ENCODE measurements at regions not wholly inside any gene's neighbourhood (a gene's known extent, or its start where the extent isn't known, plus 50 kb on each side); places are given as distances from the start of the nearest gene placed in this dataset.
"Not testable (repeated sequence)": the region's sequence is repeated elsewhere in the genome, so short reads cannot be mapped to it uniquely, and the experiment has no call there.

DNA sequence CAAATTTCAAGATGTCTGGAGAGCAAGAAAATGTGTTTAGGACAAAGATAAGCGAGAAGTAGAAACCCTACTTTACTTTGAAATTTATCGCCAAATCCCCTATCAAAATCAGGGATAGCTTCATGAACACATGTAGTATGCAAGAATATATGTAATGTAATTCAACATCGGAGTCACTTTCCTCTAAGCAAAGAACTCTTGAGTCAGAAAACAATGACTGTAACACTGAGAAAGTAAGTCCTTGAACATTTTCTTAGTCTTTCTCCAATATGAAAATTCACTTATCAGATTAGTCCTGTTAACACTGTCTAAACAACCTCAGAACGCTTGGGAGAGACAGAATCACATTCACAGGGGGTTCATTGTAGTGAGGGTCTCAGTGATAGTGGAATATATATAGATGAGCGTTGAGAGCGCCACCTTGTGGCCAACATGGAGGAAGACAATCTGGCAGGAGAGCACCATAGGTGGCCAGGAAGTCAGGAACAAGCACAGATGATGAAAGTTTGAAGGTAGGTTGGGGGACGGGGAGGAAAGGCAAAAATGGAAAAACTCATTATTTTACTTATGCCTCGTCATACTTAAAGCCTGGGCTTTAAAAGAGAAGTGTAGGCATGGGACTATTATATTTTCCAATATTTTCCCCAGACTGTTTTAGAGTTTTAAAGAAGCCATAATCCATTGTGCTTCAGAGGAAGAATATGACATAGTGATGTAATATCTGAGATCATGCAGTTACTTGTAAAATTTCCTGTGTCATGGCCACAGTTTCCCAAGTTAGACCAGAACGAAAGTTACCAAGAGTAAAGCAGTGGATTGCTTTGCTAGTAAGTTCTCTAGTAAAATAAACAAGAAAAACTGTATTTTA, 115.5 kb upstream of the GNAI1 start:
- DNase-seq, result peak; percentile 53

- DNase-seq, result no peak
These were observed 117.4 kb upstream of the GNAI1 start for GRCh38 chr7:80017101-80017698.

DNA sequence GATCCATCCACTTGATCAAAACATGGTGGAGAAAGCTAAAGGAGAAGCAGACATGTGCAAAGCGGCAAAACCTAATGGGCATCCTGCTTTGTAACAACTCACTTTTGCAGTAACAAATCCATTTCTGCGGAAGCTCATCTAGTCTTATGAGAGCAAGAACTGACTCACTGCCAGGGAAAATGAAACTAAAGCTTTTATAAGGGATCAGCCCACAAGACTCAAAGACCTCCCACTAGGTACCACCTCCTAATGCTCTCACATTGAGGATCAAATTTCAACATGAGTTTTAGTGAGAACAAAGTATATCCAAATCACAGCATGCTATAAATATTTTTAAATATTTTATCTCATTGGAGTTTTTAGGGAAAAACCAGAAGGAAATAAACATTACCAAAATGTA, 120.1 kb upstream of the GNAI1 start:
- DNase-seq, result no peak

DNA sequence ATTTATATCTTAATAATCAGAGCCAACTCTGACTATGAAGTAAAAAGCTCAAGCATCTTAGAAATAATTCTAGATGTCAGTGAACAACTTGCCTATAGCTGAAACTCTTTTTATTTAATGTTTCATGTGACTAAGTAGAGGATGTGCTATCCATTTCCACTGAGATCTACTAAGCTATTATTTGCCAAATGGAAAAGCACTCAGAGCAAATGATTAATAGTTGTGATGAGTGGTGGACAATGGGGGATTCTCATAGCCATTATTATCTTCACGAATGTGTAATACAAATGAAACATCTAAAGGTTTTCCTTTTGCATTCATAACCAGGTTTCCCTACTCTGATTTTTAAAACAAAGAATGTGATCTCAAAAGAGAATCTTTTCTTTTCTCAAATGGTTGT, 126.6 kb upstream of the GNAI1 start:
- no peak for DNase-seq

GRCh38 chr7:80002865-80003264, 131.8 kb upstream of the GNAI1 start:
- no peak for DNase-seq

DNA sequence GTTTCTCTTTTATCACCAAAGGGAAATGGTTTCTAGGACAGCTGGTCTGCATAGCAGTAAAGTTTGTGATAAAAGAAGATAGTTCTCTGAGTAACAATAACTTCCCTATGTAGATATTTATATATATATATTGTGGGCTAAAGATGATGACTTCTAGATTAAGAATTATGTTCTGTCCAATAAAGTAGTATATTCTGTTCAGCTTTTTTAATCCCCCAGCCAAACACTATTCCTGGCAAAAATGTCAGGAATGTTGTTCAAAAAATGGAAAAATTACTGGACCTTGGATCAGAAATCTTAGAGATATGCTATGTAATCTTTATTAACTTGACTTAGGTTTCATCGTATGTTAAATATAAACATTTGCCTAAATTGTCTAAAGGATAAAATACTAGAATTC, 136.3 kb upstream of the GNAI1 start:
- no peak for DNase-seq

DNA sequence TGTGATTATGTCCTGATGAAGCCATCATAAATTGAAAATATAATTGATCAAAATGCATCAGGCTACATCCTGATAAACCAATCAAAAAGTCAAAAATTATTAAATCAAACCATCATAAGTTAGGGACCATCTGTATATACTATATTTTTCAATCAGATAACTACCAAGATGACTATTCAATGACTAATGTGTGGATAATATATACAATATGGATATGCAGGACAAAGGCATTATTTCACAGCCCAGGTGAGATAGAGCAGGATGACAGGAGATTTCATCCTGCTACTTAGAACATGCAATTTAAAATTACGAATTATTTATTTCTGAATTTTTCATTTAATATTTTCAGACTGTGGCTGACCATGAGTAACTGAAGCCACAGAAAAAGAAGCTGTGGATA, 137.3 kb upstream of the GNAI1 start:
- DNase-seq, result no peak

DNA sequence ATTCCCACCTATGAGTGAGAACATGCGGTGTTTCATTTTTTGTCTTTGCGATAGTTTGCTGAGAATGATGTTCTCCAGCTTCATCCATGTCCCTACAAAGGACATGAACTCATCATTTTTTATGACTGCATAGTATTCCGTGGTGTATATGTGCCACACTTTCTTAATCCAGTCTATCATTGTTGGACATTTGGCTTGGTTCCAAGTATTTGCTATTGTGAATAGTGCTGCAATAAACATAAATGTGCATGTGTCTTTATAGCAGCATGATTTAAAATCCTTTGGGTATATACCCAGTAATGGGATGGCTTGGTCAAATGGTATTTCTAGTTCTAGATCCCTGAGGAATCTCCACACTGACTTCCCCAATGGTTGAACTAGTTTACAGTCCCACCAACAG, 138.9 kb upstream of the GNAI1 start:
- not testable (repeated sequence) for DNase-seq

GRCh38 chr7:79988653-79989052, 146.0 kb upstream of the GNAI1 start:
- no peak for DNase-seq

DNA sequence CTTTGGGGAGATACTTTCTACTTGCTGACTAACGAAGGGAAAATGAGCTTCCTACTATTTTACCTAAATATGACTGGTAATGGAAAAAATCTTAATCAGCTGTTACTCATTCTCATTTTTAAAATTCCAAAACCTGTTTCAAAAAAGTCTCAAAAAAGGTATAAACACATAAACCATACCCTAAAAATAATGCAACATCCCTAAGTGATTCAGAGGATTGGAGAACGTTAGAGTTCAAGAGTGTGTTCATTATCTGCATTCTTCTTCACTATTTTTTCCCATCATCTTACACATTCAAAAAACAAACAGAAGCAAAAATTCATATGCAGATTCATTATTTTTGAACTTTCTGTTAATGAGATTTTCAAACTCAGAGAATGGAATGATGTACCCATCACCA, 150.4 kb upstream of the GNAI1 start:
- no peak for DNase-seq

DNA sequence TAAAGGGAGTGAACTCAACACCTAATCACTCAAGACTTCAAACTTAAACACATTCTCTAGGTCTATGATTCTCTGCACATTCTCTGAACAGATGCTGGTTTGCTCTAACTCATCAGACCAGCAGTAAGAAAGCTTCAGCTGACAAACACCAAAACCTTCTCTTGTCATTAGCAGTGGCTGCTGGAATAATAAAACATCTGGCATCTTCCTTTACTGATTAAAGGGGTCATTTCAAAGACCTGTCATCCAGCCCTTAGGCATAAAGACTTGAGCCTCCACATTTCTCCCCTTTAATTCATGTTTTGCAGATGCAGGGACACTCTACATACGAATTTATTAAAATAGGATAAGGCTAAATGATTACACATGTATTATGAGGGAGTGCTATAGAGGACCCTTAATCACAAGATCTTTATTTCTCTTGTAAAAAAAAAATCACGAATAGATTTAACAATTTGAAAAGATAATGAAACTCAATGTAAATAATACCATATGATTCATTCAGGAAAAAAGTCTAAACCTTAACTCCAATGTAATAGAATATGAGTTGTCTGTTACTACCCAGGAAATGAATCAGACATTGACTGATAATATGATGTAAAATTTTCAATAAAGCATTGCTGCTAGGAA, 152.4 kb upstream of the GNAI1 start:
- DNase-seq, result no peak

- no peak for DNase-seq
These were observed 154.3 kb upstream of the GNAI1 start for GRCh38 chr7:79980376-79980775.

DNA sequence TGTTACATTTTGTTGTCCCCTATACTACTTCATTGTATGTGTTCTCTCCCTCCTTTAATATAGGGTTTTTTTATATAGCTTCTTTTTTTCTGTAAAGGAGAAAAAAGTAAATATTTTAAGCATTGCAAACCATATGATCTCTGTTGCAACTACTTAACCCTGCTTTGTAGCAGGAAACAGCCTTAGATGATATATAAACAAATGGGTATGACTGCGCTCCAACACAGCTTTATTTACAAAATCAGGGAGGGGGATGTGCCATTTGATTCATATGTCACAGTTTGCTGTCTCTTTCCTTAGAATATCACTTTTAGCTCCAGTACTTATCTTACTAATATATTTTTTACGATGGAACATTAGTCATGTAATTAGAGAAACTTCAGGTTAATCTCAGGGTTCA, 155.2 kb upstream of the GNAI1 start:
- DNase-seq, result no peak

DNA sequence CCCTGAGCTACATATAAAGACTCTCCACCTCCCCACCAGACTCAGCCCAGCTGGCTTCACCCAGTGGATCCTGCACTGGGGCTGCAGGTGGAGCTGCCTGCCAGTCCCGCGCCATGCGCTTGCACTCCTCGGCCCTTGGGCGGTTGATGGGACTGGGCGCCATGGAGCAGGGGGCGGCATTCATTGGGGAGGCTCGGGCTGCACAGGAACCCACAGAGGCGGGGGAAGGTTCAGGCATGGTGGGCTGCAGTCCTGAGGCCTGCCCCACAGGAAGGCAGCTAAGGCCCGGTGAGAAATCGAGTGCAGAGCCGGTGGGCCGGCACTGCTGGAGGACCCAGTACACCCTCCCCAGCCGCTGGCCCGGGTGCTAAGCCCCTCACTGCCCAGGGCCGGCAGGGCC, 157.2 kb upstream of the GNAI1 start:
- no peak for DNase-seq

DNA sequence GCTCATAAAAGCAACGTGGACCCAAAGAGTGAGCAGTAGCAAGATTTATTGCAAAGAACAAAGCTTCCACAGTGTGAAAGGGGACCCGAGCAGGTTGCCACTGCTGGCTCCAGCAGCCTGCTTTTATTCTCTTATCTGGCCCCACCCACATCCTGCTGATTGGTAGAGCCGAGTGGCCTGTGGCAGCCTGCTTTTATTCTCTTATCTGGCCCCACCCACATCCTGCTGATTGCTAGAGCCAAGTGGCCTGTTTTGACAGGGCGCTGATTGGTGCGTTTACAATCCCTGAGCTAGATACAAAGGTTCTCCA, 158.0 kb upstream of the GNAI1 start:
- DNase-seq, result not testable (repeated sequence)

GRCh38 chr7:79975986-79976710, 158.5 kb upstream of the GNAI1 start:
- not testable (repeated sequence) for DNase-seq

DNA sequence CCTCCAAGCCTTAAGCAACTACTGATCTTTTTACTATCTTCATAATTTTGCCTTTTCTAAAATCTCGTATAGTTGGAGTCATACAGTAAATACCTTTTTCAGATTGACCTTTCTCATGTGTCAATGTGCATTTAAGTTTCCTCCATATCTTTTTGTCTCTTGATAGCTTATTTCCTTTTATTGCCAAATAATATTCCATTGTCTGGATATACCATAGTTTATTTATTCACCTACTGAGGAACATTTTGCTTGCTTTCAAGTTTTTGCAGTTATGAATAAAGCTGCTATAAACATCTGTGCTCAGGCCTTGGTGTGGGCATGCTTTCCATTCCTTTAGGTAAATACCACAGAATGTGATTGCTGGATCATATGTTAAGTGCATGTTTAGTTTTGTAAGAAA, 161.2 kb upstream of the GNAI1 start:
- DNase-seq, result no peak

DNA sequence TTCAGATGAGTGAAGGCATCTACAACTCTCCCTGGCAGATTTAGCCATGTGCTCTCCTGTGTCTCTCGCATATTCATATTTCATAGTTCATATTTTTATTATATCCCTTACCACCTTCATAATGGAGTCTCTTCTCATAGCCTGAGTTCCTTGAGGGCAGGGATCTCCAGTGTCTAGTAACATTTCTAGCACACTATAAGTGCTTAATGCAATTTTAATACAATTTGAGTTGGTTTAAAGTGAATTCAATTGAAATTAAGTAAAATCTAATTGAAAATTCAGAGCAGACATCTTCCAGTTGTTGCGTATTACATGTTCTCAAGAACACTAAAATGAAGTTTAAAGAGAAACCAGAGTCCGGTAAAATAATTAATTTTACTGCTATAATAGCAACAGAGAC, 163.6 kb upstream of the GNAI1 start:
- DNase-seq, result no peak

DNA sequence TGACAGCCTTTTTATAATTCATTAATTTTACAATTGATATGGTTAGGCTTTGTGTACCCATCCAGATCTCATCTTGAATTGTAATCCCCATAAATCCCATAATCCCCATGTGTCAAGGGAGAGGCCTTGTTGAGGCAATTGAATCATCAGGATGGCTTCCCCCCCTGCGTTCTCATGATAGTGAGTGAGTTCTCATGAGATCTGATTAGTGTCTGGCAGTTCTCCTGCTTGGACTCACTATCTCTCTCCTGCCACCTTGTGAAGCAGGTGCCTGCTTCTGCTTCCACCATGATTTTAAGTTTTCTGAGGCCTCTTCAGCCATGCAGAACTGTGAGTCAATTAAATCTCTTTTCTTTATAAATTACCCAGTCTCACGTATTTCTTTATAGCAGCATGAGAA, 165.7 kb upstream of the GNAI1 start:
- DNase-seq, result no peak

- no peak for DNase-seq
These were observed 166.5 kb upstream of the GNAI1 start for GRCh38 chr7:79968077-79968648.

DNA sequence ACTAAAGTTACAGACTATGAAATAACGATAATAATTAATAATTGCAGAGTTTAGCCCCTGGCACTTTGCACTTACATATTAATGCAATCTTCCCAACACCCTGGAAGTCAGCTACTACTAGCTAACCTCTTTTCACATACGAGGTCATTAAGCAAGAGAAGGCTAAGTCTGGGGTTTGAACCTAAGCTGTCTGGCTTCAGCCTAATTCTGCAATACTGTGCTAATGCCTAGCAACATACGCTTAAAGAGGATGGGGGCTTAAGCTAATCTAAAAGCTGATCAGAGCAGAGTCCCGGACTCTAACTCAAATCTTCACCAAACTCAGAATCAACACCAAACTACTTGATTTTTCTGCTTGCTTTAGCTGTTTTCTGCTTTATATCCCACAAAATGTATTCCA, 168.7 kb upstream of the GNAI1 start:
- DNase-seq, result no peak

DNA sequence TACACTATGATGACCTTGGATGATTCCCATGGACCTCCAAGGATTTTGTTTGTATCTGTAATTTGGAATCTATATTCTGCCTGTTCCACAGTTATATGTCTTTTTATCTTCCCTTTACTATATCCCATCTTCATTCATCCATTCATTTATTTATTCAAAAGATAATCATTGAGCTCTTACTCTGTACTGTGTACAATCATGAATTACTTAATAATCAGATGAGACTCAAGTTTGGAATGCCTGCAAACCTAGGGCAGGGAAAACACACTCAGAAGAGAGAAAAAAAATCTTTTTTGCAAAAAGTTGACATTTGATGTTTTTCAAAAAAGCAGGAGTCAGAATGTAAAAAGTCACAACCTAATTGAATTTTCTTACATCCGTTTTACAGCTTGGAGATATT, 170.2 kb upstream of the GNAI1 start:
- DNase-seq, result no peak

- no peak for DNase-seq
These were observed 181.5 kb upstream of the GNAI1 start for GRCh38 chr7:79953130-79953529.
